Caki2 (cell line): ENCODE measurements at regions not wholly inside any gene's neighbourhood (a gene's known extent, or its start where the extent isn't known, plus 50 kb on each side); places are given as distances from the start of the nearest gene placed in this dataset.
"Not testable (repeated sequence)": the region's sequence is repeated elsewhere in the genome, so short reads cannot be mapped to it uniquely, and the experiment has no call there.

Experiments
- DNase-seq: peaks from one replicate; pipeline ENCODE4 v3.0.0-alpha.2; 2015; ENCODE audit warnings: low read depth
- in situ Hi-C: cut with HindIII; loops from 2 replicates; pipeline ENCODE4 v1.10.0; 2016; ENCODE audit warnings: low sequenced_read_pairs, low pct_unique_long_range_greater_than_20kb, mixed read lengths

- in situ Hi-C loops: no loop called here
- no peak for DNase-seq
Measured at GRCh38 chr16:79843145-79843544, 242.6 kb upstream of the MAF start.

GRCh38 chr16:79842197-79842596, 241.7 kb upstream of the MAF start:
- DNase-seq: no peak
- in situ Hi-C loops: no loop called here

GRCh38 chr16:79839466-79840341, 239.2 kb upstream of the MAF start:
- in situ Hi-C loops: no loop called here
- DNase-seq: no peak

GRCh38 chr16:79838496-79839259, 238.1 kb upstream of the MAF start:
- DNase-seq: no peak
- in situ Hi-C loops: no loop called here

- in situ Hi-C loops: no loop called here
Measured at GRCh38 chr16:79836144-79836543, 235.6 kb upstream of the MAF start.

GRCh38 chr16:79835194-79835593, 234.7 kb upstream of the MAF start:
- in situ Hi-C loops: no loop called here
- DNase-seq: no peak

More at GRCh38 chr16:79836144-79836543, 235.6 kb upstream of the MAF start:
- no peak for DNase-seq

DNA sequence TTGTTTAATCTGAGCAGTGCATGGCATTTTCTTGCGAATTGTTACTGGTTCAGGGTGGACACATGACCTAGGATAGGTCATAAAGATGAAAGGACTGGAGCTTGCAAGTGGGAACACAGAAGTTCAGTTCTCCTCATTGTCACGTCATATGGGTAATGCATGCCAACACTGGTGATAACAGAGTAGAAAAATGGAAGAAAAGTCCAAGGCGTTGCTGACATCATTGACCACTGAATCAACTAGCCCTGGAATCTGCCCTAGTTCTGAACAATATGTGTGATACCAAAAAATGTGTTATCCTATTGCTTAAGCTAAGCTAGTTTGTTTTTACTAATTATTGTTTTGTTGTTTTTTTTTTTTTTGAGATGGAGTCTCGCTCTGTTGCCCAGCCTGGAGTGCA, 234.2 kb upstream of the MAF start:
- DNase-seq: no peak
- in situ Hi-C loops: no loop called here

- in situ Hi-C loops, DNase-seq: not testable (repeated sequence)
Measured at GRCh38 chr16:79834003-79834402, 233.5 kb upstream of the MAF start.

- DNase-seq: no peak
- in situ Hi-C loops: no loop called here
Measured at GRCh38 chr16:79833559-79833958, 233.0 kb upstream of the MAF start.

GRCh38 chr16:79826732-79827475, 226.4 kb upstream of the MAF start:
- in situ Hi-C loops: no loop called here
- no peak for DNase-seq

DNA sequence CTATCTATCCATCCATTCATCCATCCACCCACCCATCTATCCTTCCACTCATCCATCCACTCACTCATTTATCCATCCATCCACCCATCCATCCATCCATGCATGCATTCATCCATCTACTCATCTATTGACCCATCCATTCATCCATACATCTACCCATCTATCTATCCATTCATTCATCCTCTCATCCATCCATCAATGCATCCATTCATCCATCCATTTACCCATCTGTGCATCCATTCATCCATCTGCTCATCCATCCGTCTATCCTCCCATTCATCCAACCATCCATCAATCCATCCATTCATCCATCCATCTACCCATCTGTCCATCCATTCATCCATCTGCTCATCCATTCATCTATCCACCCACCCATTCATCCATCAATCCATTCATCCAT, 224.5 kb upstream of the MAF start:
- no peak for DNase-seq
- in situ Hi-C loops: no loop called here

DNA sequence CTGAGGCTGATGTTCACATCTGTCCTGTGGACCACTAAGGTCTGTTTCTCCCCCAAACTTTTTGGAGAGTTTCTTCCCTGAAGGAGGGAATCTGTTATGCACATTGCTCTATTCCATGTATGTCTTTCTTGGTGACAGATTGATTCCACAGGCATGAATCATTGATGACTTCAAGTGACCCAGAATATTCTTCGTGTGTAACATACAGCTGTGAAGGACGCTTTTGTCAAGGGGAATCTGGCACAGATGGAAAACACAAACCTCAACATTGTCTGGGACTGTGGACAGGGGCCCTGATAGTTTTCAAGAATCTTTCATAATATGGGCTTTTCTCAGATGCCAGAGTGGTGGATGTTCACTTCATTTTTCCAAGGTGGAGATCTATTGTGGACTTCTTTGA, 223.1 kb upstream of the MAF start:
- in situ Hi-C loops: no loop called here

GRCh38 chr16:79821911-79822310, 221.4 kb upstream of the MAF start:
- in situ Hi-C loops: no loop called here

More for the DNA sequence above, 223.1 kb upstream of the MAF start:
- DNase-seq: no peak

DNA sequence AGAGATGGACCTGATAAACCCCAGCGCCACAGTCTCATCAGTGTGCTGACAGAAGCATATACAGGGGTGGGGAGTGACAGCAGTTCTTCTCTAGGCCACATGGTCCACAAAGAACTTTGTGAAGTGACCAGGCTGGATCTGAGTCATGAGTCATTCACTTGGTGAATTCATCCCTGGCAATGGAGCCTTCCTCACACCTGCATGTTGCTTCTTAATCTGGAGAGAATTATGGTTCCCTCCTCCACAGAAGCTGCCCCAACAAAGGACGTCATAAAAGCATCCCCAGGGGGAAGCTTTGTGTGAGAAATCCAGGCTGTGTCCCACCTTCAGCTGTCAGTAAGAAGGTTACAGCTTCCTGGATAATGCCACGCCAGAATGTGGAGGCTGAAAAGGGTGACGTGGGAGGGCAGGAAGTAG, 215.6 kb upstream of the MAF start:
- in situ Hi-C loops: no loop called here
- no peak for DNase-seq

More at GRCh38 chr16:79821911-79822310, 221.4 kb upstream of the MAF start:
- no peak for DNase-seq

DNA sequence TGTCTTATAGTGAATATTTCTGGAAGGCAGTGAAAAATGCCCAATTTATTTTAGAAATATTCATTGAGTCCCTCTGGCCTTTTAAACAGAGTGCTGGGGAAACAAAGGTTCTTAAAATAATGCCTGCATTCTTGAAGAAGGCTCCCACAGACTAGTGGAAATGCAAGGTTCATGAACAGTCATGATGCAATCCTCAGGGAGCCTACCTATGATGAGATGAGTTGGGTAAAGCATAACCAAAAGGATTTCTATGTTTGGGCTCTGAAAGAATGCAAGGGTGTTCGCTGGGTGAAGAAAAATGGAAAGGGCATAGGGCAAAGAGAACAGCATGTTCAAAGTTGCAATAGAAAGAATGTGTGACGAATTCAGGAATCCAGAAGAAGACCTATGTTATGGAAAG, 214.5 kb upstream of the MAF start:
- DNase-seq: no peak
- in situ Hi-C loops: no loop called here

DNA sequence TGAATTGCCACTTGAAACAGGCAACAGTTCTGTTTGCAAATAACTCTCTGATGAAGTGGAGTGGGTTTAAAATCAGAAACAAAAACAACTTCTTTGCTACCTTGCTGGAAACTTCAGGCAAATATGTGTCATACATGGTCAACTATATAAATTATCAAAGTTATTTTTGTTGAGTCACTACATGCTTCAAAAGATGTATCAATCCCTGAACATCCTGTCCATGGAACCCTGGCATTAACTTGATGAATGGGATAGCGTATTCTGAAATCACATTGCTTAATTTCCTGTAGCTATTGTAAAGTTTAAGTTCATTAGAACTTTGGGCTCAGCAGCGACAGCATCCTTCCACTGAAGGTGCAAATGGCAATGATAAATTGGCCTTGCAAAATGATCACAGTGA, 213.6 kb upstream of the MAF start:
- in situ Hi-C loops: no loop called here
- DNase-seq: no peak

DNA sequence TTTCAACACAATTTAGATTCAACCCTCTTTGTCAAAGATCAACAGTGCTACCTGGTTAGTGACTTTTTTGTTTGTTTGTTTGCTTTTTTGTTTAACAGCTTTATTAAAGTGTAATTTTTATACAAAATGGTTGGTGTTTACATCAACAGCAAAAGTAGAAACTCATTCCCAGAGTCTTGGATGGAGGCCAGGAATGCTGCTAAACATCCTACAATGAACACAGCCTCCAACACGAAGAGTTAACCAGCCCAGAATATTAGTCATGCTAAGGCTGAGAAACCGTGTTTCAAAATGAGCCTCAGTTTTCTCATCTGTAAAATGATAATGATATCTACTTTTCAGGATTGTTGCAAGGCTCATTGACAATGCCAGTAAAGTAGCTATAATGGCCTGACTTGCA, 211.0 kb upstream of the MAF start:
- in situ Hi-C loops: no loop called here
- no peak for DNase-seq

DNA sequence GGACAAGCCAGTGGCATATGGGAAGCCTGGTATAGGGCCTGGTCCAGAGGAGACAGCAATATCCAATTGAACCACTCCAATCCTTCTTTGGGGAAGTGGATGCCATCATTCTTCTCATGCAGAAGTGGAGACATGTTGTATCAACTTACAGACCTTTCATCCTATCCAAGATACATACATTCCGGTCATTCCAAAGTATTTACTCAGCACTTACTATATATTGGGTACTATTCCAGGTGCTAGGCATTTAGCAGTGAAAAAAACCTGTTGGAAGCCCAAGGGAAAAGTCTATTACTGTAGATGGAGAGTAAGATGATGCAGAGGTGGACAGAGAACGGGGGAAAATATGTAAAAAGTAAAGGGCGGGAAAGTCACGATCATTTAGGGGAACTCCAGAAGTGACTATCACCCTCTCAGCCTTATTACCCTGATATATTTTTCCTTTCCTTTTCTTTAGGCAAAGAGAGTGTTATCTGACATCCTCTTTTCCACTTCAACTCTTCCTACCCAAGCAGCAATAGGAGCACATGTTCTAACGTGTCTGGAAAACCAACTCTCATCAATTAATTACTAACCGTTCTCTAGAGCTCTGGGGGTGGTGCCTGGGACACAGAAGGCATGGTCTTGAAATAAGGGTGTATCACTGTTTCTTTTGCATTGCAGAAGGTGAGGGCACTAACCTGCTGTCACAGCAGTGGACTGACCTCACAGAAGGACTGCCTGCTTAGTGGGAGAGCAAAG, 210.1 kb upstream of the MAF start:
- peak; percentile 40 for DNase-seq
- in situ Hi-C loops: no loop called here
